GM23338 (cell line): ENCODE measurements at regions not wholly inside any gene's neighbourhood (a gene's known extent, or its start where the extent isn't known, plus 50 kb on each side); places are given as distances from the start of the nearest gene placed in this dataset.

Experiments
- ATAC-seq: fragments of 200-7000 bp; cut with Tn5 transposase; 3 replicates; pipeline ENCODE4 v1.9.1; 2020
- DNase-seq: peaks from one replicate; pipeline ENCODE4 v3.0.0-alpha.2; 2015; ENCODE audit warnings: low spot score
- H2AFZ ChIP-seq: fragments of 200-600 bp; sonication (generic); 2 replicates; pipeline ENCODE4 v1.8.0; 2016; ENCODE audit warnings: antibody characterized with exemption, mild to moderate bottlenecking, moderate library complexity
- H3F3A ChIP-seq: fragments of 200-600 bp; sonication (generic); replicated peaks from 2 replicates; pipeline ENCODE4 v1.8.0; 2017; ENCODE audit warnings: antibody characterized with exemption, mixed run types, low read depth
- H3K27ac ChIP-seq: fragments of 200-600 bp; sonication (generic); 2 replicates; pipeline ENCODE4 v1.6.1; 2016; ENCODE audit warnings: low read depth
- H3K27me3 ChIP-seq: fragments of 200-600 bp; sonication (generic); 2 replicates; pipeline ENCODE4 v1.8.0; 2016; ENCODE audit warnings: mild to moderate bottlenecking, mixed run types, moderate library complexity; ENCODE audit not compliant: insufficient read depth
- H3K36me3 ChIP-seq: fragments of 200-600 bp; sonication (generic); 2 replicates; pipeline ENCODE4 v1.8.0; 2016; ENCODE audit warnings: mild to moderate bottlenecking; ENCODE audit not compliant: insufficient read depth
- H3K4me1 ChIP-seq: fragments of 200-600 bp; sonication (generic); 2 replicates; pipeline ENCODE4 v1.8.0; 2016; ENCODE audit warnings: mild to moderate bottlenecking, moderate library complexity; ENCODE audit not compliant: insufficient read depth
- H3K4me2 ChIP-seq: fragments of 200-600 bp; sonication (generic); 2 replicates; pipeline ENCODE4 v1.7.1; 2017; ENCODE audit warnings: mixed run types
- H3K4me3 ChIP-seq: fragments of 200-600 bp; sonication (generic); 2 replicates; pipeline ENCODE4 v1.6.1; 2016; ENCODE audit warnings: mixed run types
- H3K79me2 ChIP-seq: fragments of 200-600 bp; sonication (generic); replicated peaks from 2 replicates; pipeline ENCODE4 v1.8.0; 2017; ENCODE audit warnings: mild to moderate bottlenecking; ENCODE audit not compliant: insufficient read depth
- H3K9me2 ChIP-seq: fragments of 200-600 bp; sonication (generic); 2 replicates; pipeline ENCODE4 v1.8.0; 2017; ENCODE audit not compliant: insufficient read depth
- H4K20me1 ChIP-seq: fragments of 200-600 bp; sonication (generic); replicated peaks from 2 replicates; pipeline ENCODE4 v1.8.0; 2017; ENCODE audit warnings: mild to moderate bottlenecking; ENCODE audit not compliant: insufficient read depth
- H3K27ac Mint-ChIP-seq: 2 replicates; pipeline ENCODE4 v1.8.0; 2020; ENCODE audit warnings: inconsistent platforms, mild to moderate bottlenecking, moderate library complexity, mixed read lengths
- H3K27me3 Mint-ChIP-seq: 3 replicates; pipeline ENCODE4 v1.8.0; 2022; ENCODE audit warnings: low read depth, mild to moderate bottlenecking, moderate library complexity, mixed read lengths, inconsistent platforms; ENCODE audit not compliant: insufficient read depth, poor library complexity
- H3K36me3 Mint-ChIP-seq: 3 replicates; pipeline ENCODE4 v1.8.0; 2021; ENCODE audit warnings: low read depth, mild to moderate bottlenecking, inconsistent platforms, moderate library complexity, mixed read lengths
- H3K4me1 Mint-ChIP-seq: 3 replicates; pipeline ENCODE4 v1.8.0; 2020; ENCODE audit warnings: mild to moderate bottlenecking, inconsistent platforms, mixed read lengths
- H3K4me3 Mint-ChIP-seq: 3 replicates; pipeline ENCODE4 v1.8.0; 2021; ENCODE audit warnings: moderate library complexity, mild to moderate bottlenecking, inconsistent platforms, mixed read lengths
- H3K9me3 Mint-ChIP-seq: 3 replicates; pipeline ENCODE4 v1.8.0; 2020; ENCODE audit warnings: moderate library complexity, mild to moderate bottlenecking, inconsistent platforms, mixed read lengths
- ETS1 ChIP-seq: IDR thresholded peaks from 2 replicates; pipeline ENCODE4 v1.6.1; 2016; ENCODE audit warnings: antibody characterized with exemption
- EZH2 ChIP-seq: fragments of 200-600 bp; sonication (generic); IDR thresholded peaks from one replicate; pipeline ENCODE4 v1.8.0; 2017; ENCODE audit warnings: antibody characterized with exemption, mild to moderate bottlenecking, low read depth; ENCODE audit not compliant: unreplicated experiment
- NANOG ChIP-seq: IDR thresholded peaks from 2 replicates; pipeline ENCODE4 v1.6.1; 2016; ENCODE audit warnings: antibody characterized with exemption, borderline replicate concordance
- POLR2AphosphoS5 ChIP-seq: IDR thresholded peaks from 2 replicates; pipeline ENCODE4 v1.6.1; 2016; ENCODE audit warnings: antibody characterized with exemption, low read depth
- REST ChIP-seq: IDR thresholded peaks from one replicate; pipeline ENCODE4 v1.6.1; 2018; ENCODE audit warnings: antibody characterized with exemption; ENCODE audit not compliant: unreplicated experiment
- STAT1 ChIP-seq: IDR thresholded peaks from one replicate; pipeline ENCODE4 v1.6.1; 2016; ENCODE audit warnings: antibody characterized with exemption; ENCODE audit not compliant: unreplicated experiment
- ZNF114 ChIP-seq: fragments of 250-450 bp; sonication (Bioruptor Pico); IDR thresholded peaks from 2 replicates; pipeline ENCODE4 v1.5.0; 2020; ENCODE audit warnings: mild to moderate bottlenecking, moderate library complexity
- TF ChIP-seq, protein P1 (sequence below), 2 experiments: fragments of 200-600 bp in 1 of 2; sonication (generic) in 1 of 2; conservative IDR thresholded peaks; 2 replicates each; pipeline versions ENCODE4 v1.5.1 to v1.6.1; 2016 to 2017; ENCODE audit warnings: antibody characterized with exemption in 2 of 2, low read depth in 2 of 2, mild to moderate bottlenecking in 2 of 2, moderate library complexity in 1 of 2
- TF ChIP-seq, protein P2 (sequence below): fragments of 250-450 bp; sonication (Bioruptor Pico); IDR thresholded peaks from 2 replicates; pipeline ENCODE4 v1.5.0; 2020; ENCODE audit warnings: mild to moderate bottlenecking, moderate library complexity

- no peak for TF ChIP-seq REST
Observed at GRCh38 chr15:39333896-39334295, 247.0 kb upstream of the THBS1 start (continued).

DNA sequence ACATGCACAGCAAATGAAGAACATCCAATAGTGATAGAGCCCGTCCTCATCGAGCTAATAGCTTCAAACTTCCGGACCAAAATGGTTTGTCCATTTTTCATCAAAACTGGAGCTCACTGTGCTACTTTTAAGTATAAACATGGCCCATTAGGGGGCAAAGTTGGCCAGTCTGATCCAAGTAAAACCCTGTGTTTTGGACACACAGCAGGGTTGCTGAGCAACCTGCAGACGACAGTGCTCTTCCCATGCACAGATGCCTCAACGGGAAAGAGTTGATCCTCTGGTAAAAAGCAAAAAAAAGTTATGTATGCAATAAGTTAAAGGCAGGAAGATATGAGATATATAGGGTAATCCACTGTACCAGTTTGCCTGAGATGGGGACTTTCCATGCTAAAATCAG is 244.0 kb upstream of the THBS1 start:
- H3K27me3 Mint-ChIP-seq = peaks cover 2% of the 10 kb centered on the region
- DNase-seq (no peak), ATAC-seq (no peak)
- H3K4me3 ChIP-seq = no peak overlapping the region
- no peaks in the 10 kb centered on the region for H3K36me3 ChIP-seq
- H3K4me2 ChIP-seq = no peak overlapping the region
- H3K79me2 ChIP-seq = no peaks in the 10 kb centered on the region
- no peaks in the 10 kb centered on the region for H3K9me3 Mint-ChIP-seq
- H4K20me1 ChIP-seq = no peaks in the 10 kb centered on the region
- no peak overlapping the region for H3K27ac ChIP-seq
- no peaks in the 10 kb centered on the region; the same call in 1 of the 2 replicates for H3K4me1 ChIP-seq
- H3K27me3 ChIP-seq = no peaks in the 10 kb centered on the region
- H3F3A ChIP-seq = no peaks in the 10 kb centered on the region
- no peak overlapping the region for H3K4me3 Mint-ChIP-seq
- H3K4me1 Mint-ChIP-seq = peaks cover 3% of the 10 kb centered on the region
- no peaks in the 10 kb centered on the region for H3K9me2 ChIP-seq
- H3K27ac Mint-ChIP-seq = no peak overlapping the region
- peaks cover 3% of the 10 kb centered on the region; the same call in 1 of the 3 replicates for H3K36me3 Mint-ChIP-seq
- no peak overlapping the region for H2AFZ ChIP-seq
- TF ChIP-seq NANOG (no peak), ZNF114 (CRISPR knock-in tag) (no peak), EZH2 (no peak), ETS1 (no peak), STAT1 (no peak), REST (no peak), POLR2AphosphoS5 (no peak)
- TF ChIP-seq, protein P1, sequence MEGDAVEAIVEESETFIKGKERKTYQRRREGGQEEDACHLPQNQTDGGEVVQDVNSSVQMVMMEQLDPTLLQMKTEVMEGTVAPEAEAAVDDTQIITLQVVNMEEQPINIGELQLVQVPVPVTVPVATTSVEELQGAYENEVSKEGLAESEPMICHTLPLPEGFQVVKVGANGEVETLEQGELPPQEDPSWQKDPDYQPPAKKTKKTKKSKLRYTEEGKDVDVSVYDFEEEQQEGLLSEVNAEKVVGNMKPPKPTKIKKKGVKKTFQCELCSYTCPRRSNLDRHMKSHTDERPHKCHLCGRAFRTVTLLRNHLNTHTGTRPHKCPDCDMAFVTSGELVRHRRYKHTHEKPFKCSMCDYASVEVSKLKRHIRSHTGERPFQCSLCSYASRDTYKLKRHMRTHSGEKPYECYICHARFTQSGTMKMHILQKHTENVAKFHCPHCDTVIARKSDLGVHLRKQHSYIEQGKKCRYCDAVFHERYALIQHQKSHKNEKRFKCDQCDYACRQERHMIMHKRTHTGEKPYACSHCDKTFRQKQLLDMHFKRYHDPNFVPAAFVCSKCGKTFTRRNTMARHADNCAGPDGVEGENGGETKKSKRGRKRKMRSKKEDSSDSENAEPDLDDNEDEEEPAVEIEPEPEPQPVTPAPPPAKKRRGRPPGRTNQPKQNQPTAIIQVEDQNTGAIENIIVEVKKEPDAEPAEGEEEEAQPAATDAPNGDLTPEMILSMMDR (conservative IDR thresholded peaks at IDR 0.05; ENCODE audit: low read depth in 2 of 2) = no peak
- TF ChIP-seq, protein P2, sequence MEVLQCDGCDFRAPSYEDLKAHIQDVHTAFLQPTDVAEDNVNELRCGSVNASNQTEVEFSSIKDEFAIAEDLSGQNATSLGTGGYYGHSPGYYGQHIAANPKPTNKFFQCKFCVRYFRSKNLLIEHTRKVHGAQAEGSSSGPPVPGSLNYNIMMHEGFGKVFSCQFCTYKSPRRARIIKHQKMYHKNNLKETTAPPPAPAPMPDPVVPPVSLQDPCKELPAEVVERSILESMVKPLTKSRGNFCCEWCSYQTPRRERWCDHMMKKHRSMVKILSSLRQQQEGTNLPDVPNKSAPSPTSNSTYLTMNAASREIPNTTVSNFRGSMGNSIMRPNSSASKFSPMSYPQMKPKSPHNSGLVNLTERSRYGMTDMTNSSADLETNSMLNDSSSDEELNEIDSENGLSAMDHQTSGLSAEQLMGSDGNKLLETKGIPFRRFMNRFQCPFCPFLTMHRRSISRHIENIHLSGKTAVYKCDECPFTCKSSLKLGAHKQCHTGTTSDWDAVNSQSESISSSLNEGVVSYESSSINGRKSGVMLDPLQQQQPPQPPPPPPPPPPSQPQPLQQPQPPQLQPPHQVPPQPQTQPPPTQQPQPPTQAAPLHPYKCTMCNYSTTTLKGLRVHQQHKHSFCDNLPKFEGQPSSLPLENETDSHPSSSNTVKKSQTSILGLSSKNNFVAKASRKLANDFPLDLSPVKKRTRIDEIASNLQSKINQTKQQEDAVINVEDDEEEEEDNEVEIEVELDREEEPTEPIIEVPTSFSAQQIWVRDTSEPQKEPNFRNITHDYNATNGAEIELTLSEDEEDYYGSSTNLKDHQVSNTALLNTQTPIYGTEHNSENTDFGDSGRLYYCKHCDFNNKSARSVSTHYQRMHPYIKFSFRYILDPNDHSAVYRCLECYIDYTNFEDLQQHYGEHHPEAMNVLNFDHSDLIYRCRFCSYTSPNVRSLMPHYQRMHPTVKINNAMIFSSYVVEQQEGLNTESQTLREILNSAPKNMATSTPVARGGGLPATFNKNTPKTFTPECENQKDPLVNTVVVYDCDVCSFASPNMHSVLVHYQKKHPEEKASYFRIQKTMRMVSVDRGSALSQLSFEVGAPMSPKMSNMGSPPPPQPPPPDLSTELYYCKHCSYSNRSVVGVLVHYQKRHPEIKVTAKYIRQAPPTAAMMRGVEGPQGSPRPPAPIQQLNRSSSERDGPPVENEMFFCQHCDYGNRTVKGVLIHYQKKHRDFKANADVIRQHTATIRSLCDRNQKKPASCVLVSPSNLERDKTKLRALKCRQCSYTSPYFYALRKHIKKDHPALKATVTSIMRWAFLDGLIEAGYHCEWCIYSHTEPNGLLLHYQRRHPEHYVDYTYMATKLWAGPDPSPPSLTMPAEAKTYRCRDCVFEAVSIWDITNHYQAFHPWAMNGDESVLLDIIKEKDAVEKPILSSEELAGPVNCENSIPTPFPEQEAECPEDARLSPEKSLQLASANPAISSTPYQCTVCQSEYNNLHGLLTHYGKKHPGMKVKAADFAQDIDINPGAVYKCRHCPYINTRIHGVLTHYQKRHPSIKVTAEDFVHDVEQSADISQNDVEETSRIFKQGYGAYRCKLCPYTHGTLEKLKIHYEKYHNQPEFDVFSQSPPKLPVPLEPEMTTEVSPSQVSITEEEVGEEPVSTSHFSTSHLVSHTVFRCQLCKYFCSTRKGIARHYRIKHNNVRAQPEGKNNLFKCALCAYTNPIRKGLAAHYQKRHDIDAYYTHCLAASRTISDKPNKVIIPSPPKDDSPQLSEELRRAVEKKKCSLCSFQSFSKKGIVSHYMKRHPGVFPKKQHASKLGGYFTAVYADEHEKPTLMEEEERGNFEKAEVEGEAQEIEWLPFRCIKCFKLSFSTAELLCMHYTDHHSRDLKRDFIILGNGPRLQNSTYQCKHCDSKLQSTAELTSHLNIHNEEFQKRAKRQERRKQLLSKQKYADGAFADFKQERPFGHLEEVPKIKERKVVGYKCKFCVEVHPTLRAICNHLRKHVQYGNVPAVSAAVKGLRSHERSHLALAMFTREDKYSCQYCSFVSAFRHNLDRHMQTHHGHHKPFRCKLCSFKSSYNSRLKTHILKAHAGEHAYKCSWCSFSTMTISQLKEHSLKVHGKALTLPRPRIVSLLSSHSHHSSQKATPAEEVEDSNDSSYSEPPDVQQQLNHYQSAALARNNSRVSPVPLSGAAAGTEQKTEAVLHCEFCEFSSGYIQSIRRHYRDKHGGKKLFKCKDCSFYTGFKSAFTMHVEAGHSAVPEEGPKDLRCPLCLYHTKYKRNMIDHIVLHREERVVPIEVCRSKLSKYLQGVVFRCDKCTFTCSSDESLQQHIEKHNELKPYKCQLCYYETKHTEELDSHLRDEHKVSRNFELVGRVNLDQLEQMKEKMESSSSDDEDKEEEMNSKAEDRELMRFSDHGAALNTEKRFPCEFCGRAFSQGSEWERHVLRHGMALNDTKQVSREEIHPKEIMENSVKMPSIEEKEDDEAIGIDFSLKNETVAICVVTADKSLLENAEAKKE (CRISPR knock-in tag) = no peak
